ENCODE measurements at regions not wholly inside any gene's neighbourhood (a gene's known extent, or its start where the extent isn't known, plus 50 kb on each side); places are given as distances from the start of the nearest gene placed in this dataset.

GRCh38 chr17:72369366-72369765 lies 248.5 kb downstream of the SOX9 start:
- TF ChIP-seq CTCF (IDR thresholded peaks at IDR 0.05) = no peak
- TF ChIP-seq POLR2A (IDR thresholded peaks at IDR 0.05) = no peak

All from ovary (tissue), 3 donors.